WTC11 (cell line): ENCODE measurements at regions not wholly inside any gene's neighbourhood (a gene's known extent, or its start where the extent isn't known, plus 50 kb on each side); places are given as distances from the start of the nearest gene placed in this dataset.

Experiments
- ATF2 ChIP-seq: sonication (generic); formaldehyde crosslinking; IDR thresholded peaks from 2 replicates; pipeline ENCODE4 v1.8.1; 2022; ENCODE audit warnings: low read depth, missing genetic modification reagents, borderline replicate concordance
- CTCF ChIP-seq: fragments of 200-600 bp; IDR thresholded peaks from 2 replicates; pipeline ENCODE4 v1.8.0; 2022; ENCODE audit warnings: antibody characterized with exemption
- E2F1 ChIP-seq: sonication (generic); formaldehyde crosslinking; IDR thresholded peaks from 2 replicates; pipeline ENCODE4 v1.8.0; 2022; ENCODE audit warnings: mild to moderate bottlenecking, missing genetic modification reagents
- ESRRA ChIP-seq: sonication (generic); formaldehyde crosslinking; IDR thresholded peaks from 2 replicates; pipeline ENCODE4 v1.8.1; 2022; ENCODE audit warnings: mild to moderate bottlenecking, missing genetic modification reagents, borderline replicate concordance
- ETV6 ChIP-seq: sonication (generic); formaldehyde crosslinking; IDR thresholded peaks from 2 replicates; pipeline ENCODE4 v1.8.1; 2022; ENCODE audit warnings: mild to moderate bottlenecking, missing genetic modification reagents
- JUN ChIP-seq: sonication (generic); formaldehyde crosslinking; IDR thresholded peaks from 2 replicates; pipeline ENCODE4 v1.8.0; 2023; ENCODE audit warnings: mild to moderate bottlenecking, missing genetic modification reagents
- TP53 ChIP-seq: sonication (generic); formaldehyde crosslinking; IDR thresholded peaks from 2 replicates; pipeline ENCODE4 v1.8.1; 2023; ENCODE audit warnings: mild to moderate bottlenecking, missing genetic modification reagents
- ZNF121 ChIP-seq: sonication (generic); formaldehyde crosslinking; IDR thresholded peaks from 2 replicates; pipeline ENCODE4 v1.8.0; 2023; ENCODE audit warnings: missing genetic modification reagents
- ZNF396 ChIP-seq: fragments of 250-450 bp; sonication (Bioruptor Pico); IDR thresholded peaks from 2 replicates; pipeline ENCODE4 v1.8.0; 2021; ENCODE audit warnings: mild to moderate bottlenecking, moderate library complexity, borderline replicate concordance
- ZNF425 ChIP-seq: fragments of 250-450 bp; sonication (Bioruptor Pico); conservative IDR thresholded peaks from 2 replicates; pipeline ENCODE4 v1.9.0; 2021; ENCODE audit warnings: mild to moderate bottlenecking
- TF ChIP-seq, protein P1 (sequence below): sonication (generic); formaldehyde crosslinking; conservative IDR thresholded peaks from 2 replicates; pipeline ENCODE4 v1.8.1; 2023; ENCODE audit warnings: mild to moderate bottlenecking, low read depth, missing genetic modification reagents, moderate library complexity
- TF ChIP-seq, protein P2 (sequence below): sonication (generic); formaldehyde crosslinking; IDR thresholded peaks from 2 replicates; pipeline ENCODE4 v1.8.0; 2022; ENCODE audit warnings: mild to moderate bottlenecking, missing genetic modification reagents
- TF ChIP-seq, protein P3 (sequence below): fragments of 250-450 bp; sonication (Bioruptor Pico); IDR thresholded peaks from 2 replicates; pipeline ENCODE4 v1.9.0; 2021; ENCODE audit warnings: mild to moderate bottlenecking, borderline replicate concordance
- TF ChIP-seq, protein P4 (sequence below): sonication (generic); formaldehyde crosslinking; IDR thresholded peaks from 2 replicates; pipeline ENCODE4 v1.8.1; 2022; ENCODE audit warnings: low read depth, mild to moderate bottlenecking, moderate library complexity, missing genetic modification reagents, borderline replicate concordance

GRCh38 chr5:142486581-142486980 lies 161.8 kb upstream of the SPRY4 start:
- TF ChIP-seq JUN, result no peak
- TF ChIP-seq, protein P1, sequence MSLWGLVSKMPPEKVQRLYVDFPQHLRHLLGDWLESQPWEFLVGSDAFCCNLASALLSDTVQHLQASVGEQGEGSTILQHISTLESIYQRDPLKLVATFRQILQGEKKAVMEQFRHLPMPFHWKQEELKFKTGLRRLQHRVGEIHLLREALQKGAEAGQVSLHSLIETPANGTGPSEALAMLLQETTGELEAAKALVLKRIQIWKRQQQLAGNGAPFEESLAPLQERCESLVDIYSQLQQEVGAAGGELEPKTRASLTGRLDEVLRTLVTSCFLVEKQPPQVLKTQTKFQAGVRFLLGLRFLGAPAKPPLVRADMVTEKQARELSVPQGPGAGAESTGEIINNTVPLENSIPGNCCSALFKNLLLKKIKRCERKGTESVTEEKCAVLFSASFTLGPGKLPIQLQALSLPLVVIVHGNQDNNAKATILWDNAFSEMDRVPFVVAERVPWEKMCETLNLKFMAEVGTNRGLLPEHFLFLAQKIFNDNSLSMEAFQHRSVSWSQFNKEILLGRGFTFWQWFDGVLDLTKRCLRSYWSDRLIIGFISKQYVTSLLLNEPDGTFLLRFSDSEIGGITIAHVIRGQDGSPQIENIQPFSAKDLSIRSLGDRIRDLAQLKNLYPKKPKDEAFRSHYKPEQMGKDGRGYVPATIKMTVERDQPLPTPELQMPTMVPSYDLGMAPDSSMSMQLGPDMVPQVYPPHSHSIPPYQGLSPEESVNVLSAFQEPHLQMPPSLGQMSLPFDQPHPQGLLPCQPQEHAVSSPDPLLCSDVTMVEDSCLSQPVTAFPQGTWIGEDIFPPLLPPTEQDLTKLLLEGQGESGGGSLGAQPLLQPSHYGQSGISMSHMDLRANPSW, result no peak
- TF ChIP-seq CTCF, result no peak
- TF ChIP-seq, protein P2, sequence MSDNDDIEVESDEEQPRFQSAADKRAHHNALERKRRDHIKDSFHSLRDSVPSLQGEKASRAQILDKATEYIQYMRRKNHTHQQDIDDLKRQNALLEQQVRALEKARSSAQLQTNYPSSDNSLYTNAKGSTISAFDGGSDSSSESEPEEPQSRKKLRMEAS (CRISPR knock-in tag), result no peak
- no peak for TF ChIP-seq ZNF121
- TF ChIP-seq E2F1 (CRISPR knock-in tag), result no peak
- TF ChIP-seq ZNF396 (CRISPR knock-in tag), result no peak
- TF ChIP-seq ETV6 (CRISPR knock-in tag), result no peak
- TF ChIP-seq TP53 (CRISPR knock-in tag), result no peak
- no peak for TF ChIP-seq ATF2 (CRISPR knock-in tag)
- TF ChIP-seq, protein P3, sequence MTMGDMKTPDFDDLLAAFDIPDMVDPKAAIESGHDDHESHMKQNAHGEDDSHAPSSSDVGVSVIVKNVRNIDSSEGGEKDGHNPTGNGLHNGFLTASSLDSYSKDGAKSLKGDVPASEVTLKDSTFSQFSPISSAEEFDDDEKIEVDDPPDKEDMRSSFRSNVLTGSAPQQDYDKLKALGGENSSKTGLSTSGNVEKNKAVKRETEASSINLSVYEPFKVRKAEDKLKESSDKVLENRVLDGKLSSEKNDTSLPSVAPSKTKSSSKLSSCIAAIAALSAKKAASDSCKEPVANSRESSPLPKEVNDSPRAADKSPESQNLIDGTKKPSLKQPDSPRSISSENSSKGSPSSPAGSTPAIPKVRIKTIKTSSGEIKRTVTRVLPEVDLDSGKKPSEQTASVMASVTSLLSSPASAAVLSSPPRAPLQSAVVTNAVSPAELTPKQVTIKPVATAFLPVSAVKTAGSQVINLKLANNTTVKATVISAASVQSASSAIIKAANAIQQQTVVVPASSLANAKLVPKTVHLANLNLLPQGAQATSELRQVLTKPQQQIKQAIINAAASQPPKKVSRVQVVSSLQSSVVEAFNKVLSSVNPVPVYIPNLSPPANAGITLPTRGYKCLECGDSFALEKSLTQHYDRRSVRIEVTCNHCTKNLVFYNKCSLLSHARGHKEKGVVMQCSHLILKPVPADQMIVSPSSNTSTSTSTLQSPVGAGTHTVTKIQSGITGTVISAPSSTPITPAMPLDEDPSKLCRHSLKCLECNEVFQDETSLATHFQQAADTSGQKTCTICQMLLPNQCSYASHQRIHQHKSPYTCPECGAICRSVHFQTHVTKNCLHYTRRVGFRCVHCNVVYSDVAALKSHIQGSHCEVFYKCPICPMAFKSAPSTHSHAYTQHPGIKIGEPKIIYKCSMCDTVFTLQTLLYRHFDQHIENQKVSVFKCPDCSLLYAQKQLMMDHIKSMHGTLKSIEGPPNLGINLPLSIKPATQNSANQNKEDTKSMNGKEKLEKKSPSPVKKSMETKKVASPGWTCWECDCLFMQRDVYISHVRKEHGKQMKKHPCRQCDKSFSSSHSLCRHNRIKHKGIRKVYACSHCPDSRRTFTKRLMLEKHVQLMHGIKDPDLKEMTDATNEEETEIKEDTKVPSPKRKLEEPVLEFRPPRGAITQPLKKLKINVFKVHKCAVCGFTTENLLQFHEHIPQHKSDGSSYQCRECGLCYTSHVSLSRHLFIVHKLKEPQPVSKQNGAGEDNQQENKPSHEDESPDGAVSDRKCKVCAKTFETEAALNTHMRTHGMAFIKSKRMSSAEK (CRISPR knock-in tag), result no peak
- no peak for TF ChIP-seq ESRRA
- TF ChIP-seq, protein P4, sequence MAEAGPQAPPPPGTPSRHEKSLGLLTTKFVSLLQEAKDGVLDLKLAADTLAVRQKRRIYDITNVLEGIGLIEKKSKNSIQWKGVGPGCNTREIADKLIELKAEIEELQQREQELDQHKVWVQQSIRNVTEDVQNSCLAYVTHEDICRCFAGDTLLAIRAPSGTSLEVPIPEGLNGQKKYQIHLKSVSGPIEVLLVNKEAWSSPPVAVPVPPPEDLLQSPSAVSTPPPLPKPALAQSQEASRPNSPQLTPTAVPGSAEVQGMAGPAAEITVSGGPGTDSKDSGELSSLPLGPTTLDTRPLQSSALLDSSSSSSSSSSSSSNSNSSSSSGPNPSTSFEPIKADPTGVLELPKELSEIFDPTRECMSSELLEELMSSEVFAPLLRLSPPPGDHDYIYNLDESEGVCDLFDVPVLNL, result no peak
- no peak for TF ChIP-seq ZNF425 (CRISPR knock-in tag)
